Stimulated activated CD8-positive, alpha-beta memory T cell treated with anti-CD3 and anti-CD28 coated beads, Interleukin-15, amount 100 ng/mL, for 24 hours (primary cell): ENCODE measurements at regions not wholly inside any gene's neighbourhood (a gene's known extent, or its start where the extent isn't known, plus 50 kb on each side); places are given as distances from the start of the nearest gene placed in this dataset.

Source experiments
- DNase-seq: peaks from one replicate; pipeline ENCODE4 v3.0.0-alpha.2; 2020; ENCODE audit warnings: low read depth

DNA sequence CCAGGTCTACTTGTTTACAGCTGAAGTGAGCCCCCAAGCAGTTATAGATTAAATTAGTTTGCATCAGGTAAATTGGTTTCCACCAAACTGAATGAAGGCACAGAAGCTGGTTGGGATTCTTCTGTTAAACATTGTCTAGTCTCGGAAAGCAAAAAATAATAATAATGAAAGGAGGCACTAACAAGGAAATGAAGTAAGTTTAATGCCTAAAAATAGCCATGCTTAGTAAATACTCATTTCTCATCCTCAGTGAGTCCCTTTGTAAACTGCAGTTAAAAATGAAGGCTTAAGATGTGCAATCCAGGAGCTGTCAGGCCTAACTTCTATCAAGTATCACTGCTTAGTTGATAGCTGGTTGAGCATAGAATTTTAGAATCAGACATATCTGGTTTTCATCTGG is 113.5 kb downstream of the BTG1 start:
- no peak for DNase-seq

DNA sequence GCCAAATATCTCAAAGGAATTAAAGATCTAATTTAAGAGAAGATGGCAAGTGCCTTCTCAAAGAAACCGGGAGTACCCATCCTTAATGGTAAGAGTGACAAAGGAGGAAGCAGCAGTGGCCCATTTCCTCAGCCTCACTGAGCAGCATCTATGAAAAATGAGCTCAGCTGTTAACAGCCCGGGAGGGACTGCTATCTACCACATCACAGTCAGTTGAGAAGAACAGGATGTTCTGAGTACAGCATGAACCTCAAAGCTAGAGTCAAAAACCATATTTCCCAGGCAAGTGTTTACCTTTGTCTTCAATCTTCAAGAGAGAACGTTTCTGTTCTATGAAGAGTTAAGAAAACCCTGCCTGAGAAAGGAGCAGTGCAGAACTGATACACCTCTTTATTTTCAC is 115.0 kb downstream of the BTG1 start:
- no peak for DNase-seq

DNA sequence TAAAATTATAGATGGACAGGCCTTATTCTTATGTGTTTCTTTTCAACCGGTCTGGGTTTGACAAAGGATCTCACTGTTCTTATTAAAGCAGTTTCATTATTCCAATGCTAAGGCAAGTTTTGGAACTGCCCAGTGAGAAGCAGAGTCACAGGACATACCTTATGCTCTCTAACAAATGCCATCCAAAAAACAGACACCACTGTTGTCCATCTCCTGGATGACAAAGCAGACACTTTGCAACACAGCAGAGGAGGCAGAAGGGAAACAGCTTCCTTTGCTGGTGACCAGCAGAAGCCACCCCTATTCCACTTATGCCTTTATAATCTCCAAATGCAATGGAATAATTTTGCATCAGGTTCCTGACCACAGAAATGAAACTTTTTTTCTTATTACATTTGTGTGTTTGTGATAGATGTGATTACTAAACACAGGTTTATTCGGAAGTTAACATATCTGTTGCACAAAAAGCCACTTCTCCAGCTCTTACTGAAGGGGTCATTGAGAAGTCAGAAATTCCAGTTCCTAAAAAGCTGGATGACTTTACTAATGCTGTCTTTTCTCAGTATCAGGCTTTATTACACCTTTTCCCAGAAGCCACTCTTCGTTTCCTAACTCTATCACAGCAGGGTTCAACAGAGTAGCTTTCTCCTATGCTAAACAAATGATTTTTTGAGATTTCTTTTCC is 115.6 kb downstream of the BTG1 start:
- no peak for DNase-seq

DNA sequence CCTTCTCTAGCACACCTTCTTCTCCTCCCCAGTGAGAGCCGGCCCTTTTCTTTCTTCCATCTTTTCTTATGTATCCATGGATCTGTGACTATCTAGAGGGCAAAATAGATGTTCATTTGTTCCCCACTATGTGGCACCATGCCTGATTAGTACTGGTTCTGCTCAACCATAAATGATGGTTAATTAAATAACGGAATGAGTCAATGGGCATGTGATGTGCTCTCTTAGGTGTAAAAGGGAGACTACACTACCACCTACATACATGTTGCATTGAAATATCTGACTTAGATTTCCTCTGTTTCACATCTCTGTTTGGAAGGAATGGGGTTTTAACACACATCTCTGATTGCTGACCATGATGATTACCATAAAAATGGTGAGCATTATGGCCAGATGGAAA is 116.5 kb downstream of the BTG1 start:
- DNase-seq = no peak

DNA sequence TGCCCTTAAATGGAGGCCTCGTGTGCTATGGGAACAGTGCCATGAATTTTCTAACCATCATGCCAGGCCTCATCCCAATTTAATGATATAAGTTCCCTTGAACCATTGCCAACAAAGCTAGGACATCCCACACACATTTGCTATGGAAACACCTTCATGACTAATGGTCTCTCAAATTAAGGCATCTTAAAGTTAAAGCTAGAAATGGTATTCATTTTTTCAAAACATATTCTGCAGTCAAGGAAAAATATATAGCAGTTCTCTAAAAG is 117.3 kb downstream of the BTG1 start:
- no peak for DNase-seq

DNA sequence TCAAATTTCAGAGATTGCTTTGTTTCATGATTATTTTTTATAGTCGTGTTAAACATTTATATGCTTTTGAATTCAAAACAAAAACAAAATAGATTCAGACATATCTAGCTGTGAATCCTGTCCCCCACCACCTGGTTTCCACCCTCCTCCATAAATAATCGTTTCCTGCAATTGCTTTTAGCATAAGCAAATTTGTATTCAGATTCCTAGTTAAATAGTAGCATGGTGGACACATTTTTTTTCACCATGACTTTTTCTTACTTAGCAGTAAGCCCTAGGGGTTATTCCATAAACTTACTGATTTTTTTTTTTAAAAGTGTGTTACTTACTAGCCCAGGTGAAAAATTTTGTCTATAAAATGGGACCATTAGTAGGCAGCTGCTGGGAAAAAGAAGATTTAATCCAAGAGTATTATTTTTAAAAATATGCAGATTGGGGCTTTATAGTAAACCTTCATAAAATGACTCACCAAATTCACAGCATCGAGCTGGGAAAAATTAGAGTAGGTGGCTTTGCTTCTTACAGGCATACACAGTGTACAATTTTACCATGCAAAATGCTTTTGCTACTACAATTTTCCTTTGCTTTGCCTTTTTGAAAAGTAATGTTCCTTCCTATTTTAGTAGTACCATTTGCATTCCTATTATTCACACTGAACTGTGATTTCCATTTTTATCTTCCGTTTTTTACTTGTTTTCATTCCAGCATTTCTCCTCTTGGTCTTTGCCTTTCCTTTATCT is 117.8 kb downstream of the BTG1 start:
- DNase-seq = no peak

DNA sequence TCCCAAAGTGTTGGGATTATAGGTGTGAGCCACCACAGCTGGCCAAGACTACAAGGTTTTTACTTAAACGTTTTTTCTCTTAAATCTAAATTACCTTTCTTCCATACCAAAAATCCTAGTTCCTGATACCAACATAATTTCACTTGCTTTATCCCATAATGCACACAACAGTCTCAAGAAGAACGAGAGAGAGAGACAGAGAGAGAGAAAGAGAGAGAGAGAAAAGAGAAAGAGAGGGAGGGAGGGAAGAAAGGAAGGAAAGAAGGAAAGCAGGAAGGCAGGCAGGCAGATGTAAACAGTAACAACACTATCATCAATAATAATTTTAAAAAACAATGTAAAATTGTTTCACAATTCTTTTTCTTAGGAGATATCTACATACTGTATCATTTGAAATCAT is 118.4 kb downstream of the BTG1 start:
- DNase-seq = no peak

DNA sequence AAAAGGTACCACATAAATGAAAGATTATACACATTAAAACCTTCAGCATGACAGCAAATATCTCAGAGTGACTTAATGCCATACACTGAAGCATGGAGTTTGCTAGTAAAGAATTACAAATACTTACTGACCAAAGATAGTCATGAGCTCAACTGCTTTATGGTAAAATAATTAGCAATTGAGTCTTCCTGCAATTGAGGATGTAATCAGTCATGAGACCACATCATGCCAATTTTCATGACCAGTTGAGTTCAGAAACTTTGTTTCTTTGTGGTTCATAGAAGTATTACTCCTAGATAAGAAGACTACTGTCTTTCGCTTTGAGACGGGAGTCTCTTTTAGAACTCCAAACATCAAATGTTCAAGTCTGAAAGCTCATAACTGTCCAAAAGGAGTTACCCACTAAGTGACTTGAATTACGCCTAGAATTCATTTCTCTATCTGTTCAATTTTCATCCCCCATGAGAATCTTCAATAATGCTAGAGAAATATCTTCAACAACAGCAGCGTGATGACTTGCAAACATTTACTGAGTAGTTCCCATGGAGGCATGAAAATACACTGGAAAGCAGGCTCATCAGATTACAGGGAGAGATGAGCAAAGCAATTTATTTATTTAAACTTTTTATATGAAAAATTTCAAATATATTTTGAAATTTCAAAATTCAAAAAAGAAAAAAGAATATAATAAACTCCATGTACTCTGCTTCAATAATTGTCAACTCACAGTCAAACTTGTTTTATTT is 120.0 kb downstream of the BTG1 start:
- no peak for DNase-seq

DNA sequence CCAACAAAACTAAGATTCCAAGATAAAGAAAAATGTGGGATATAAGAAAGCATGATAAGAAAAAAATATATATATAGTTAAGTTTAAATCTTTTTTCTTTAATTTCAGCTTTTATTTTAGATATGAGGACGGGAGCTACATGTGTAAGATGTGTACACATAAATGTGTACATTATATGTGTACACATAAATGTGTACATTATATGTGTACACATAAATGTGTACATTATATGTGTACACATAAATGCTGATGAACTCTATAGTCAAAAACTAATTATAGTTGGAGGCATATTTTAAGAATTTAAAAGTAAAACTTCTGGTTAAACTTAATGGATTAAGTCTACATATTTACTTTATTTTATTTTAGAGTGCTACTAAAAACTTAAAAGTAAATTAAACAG is 123.6 kb downstream of the BTG1 start:
- no peak for DNase-seq

DNA sequence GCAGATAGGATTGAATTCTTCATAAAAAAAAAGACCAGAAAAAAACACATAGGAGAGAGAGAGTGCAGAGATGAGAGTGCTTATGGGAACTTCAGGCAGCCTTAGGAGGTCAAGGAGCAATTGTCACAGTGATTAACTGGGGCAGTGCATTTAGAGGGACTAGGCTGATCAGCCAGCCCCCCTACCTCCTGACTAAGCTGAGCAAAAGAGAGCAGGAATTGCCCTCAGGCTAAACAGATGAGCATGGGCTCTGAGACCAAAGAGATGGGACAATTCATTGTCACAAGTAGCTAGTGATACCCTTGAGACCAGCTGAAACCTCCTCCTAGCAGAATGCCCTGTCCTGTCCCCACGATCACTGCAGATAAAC is 124.0 kb downstream of the BTG1 start:
- no peak for DNase-seq

DNA sequence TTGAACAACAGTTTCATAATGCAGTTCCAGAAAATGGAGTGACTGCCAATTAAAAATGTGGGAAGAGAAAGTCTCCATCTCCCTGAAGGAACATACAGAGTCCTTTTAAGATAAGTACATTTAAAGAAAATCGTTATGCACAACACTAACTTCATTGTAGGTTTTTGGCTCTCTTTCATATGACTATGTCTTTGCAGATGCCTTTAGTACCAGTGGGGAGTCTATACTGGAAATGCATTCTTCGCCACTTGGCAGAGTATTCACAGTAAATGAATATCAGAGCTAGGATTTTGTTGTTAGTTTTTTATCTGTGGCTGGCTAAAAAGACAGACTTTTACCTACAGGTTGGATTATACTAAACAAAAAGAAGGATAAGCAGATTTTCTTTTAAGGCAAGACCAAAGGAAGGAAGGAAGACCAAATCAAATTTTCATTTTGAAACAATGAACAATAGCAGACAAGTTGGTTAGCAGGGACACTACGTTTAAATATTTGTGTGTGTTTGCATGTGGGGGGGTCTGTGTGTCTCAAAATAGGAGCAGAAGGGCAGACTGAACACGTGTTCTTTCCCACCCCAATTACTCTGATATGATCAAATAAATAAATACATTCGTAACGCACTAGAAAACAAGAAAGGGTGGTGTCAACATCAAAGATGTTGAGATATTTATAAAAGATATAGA is 124.5 kb downstream of the BTG1 start:
- no peak for DNase-seq

DNA sequence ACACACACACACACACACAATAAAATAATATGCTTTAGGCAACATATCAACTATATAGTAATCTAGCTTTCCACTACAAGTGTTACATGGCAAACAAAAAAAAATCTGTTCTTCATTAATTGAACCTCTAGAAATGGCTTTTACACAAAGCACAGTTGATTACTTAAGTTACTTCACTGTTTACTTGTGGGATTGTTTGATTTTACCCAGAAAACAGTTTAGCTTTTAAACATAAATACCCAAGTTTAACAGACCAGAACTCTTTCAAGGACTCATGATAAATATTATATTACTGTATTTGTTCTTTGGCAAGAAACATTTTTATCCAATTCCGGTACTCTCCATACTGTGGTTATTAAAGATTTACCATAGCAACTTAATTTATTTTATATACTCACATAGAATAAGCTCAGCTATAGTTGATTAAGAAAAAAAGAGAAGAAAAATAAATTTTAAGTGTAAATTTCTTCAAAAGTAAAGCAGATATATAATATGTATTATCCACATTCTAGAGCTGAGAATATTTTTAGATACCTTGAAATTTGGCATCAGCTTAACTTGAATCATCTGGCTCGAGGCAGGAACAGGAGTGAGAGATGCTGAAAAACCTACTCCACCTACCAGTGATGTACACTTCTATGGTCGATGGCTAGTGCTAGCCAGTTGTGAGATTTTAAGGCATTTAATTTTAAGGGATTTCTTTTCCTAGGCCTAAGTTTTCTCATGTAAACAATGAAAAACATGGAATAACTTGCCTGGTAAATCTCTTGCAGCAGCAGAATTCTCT is 126.0 kb downstream of the BTG1 start:
- DNase-seq = no peak

DNA sequence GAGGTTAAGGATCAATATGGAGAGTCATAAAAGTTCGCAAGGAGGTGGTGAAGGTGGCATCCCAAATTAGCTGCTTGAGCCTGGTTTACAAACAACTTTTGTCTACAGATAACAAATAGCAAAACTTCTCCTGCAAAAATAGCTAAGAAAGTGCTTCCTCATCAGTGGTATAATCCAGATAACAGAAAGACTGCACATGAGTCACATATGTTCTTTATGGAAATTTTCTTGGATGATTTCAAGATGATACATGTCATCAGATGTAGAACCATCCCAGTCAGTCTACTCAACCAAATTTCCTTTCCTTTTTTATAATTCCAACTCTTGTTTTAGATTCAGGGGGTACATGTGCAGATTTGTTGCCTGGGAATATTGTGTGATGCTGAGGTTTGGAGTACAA is 133.0 kb downstream of the BTG1 start:
- no peak for DNase-seq

DNA sequence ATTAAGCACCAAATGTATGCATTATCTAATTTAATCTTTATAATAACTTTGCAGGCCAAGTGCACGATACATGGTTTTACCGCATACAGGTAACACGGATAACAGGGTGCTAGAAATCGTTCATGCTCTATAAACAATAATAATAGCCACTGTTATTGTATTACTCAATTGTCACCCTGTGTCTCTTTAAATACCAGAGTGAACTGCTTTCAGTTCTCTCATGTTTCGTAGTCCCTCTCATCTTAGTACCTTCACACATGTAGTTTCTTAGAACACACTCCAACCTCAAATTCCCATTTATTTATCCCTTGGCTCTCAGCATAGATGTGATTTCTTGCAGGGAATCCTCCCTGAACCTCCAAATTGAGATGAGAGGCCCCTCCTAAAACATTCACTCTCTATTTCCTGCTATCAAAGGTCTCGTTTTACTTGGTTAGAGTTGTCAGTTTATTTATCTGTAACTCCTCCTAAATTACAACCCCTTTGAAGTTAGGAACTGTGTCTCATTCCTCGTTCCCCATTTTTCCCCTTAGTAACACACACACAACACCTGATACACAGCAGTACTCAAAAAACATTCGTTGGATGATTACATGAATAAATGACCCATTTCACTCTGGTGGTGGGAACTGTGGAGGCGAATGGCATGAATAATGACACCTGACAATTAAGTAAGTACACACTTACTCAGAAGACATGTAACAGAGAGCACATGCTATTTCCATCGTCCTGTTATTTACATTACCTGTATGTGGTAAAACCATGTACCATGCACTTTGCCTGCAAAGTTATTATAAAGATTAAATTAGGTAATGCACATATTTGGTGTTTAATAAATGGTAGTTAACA is 134.6 kb downstream of the BTG1 start:
- DNase-seq = no peak

DNA sequence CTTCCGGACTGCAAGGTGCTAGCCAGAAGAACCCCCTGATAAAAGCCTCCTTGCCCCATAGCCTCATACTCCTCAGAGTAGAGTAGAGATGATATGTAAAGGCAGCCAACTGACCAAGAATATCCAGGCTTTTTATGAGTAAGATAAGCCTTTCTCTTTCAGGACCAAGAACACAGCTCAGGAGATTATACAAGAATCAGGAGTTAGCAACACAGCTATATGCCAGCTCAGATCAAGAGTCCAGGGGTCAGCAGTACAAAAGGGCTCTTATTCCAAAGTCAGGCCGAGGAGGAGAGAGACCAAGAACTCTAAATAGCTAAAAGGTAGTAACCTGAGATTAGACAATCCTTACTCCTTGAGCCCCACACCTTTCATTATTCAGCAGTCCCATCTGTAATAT is 135.3 kb downstream of the BTG1 start:
- DNase-seq = no peak

DNA sequence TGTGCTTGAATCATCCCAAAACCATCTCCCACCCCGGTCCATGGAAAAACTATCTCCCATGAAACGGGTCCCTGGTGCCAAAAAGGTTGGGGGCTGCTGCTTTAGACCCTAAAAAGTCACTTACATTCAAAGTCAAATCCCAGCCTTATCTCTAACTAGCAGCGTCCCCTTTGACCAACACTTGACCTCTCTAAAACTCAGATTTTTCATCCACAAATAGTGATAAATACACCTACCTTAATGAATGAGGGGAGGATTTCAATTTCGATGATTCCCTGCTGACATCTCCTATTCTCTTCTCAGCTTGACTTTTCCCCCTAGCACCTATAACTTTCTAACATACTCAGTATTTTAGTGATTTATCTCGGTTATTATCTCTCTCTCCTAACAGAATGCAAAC is 137.3 kb downstream of the BTG1 start:
- no peak for DNase-seq

DNA sequence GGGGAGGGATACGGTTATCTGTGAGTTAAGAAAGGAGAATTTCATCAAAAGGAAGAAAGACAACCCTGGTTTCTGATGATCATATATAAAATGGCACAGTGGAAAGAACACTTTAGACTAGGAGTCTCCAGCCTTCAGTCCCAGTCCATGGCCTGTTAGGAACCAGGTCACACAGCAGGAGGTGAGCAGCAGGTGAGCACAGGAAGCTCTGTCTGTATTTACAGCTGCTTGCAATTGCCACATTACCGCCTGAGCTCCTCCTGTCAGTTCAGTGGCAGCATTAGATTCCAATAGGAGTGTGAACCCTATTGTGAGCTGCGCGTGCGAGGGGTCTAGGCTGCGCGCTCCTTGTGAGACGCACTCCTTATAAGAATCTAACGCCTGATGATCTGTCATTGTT is 137.9 kb downstream of the BTG1 start:
- no peak for DNase-seq

DNA sequence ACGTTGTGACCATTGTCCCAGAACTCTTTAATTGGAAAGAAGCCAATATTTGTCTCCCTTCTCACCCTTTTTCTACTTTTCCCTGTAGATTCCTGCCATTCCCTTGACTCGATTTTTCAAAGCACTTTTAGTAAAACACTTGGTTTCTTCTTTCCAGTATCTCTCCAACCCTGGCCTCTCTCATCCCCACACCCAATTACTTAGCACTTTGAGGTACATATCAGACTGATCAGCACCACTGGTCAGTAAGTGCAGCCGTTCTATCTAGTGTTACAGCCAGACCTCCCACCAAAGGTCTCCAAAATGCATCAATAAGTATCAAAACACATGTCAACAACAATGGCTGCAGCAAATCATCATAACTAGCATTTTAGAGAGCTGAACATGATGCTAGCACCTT is 141.9 kb downstream of the BTG1 start:
- no peak for DNase-seq

DNA sequence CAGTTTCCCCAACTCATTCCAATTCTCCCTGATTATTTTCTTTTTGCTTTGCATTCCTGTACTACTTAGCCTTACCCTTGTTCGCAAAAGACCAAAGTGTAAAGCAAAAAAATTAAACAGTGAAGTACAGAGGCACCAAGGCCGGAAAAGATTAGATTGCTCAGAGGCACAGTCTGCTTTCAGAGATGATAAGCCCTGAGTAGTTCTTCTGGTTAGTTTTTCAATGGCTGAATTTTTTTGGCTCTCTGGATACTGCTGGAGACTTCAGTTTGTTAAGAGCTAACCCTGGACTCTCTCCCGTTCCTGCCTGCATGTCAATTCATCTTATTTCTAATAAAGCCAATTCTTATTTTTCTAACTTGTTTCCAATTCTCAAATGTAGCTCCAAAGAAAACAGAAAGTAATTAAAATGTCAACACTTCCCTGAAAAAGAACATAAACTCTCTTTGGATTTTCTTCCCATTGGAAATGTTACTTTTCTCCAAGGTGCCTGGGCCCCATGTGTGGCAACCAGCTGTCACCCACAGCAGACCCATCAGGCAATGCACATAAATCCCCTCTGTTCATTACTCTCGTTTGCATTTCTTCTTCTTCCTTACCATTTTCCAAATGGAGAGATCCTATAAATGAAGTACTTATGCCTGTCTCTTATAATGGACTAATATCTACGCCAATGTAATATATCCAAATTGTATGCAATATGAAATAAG is 142.8 kb downstream of the BTG1 start:
- no peak for DNase-seq

DNA sequence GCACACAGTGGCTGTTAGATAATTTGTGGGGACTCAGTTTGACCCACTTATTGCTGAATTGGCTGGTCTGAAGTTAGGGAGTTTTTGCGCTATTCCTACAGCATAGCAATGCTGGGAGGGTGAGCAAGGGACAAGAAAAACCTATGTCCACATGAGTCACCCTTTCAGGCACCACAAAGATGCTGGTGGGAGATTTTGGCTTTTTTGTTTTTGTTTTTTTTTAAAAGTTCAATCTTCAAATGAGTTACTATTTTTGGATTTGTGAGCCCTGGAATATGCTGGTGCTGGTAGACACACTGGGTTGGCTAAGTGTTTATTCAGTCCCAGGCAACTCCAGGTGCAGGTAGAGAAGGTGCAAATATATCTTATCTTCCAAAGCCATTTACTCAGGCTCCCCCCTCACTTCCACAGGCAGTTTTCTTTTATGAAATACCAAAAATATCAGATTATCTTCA is 143.4 kb downstream of the BTG1 start:
- DNase-seq = no peak

DNA sequence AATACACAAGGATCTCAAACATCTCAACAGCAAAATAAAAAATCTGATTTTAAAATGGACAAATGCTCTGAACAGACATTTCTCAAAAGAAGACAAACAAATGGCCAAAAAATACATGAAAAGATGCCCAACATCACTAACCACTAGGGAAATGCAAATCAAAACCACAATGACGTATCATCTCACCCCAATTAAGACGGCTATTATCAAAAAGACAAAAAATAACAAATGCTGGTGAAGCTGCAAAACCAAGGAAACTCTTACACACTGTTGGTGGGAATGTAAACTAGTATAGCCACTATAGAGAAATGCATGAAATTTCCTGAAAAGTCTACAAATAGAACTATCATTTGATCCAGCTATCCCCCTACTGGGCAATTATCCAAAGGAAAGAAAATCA is 145.0 kb downstream of the BTG1 start:
- DNase-seq = no peak
